Ovary (tissue), 3 donors: ENCODE measurements at regions not wholly inside any gene's neighbourhood (a gene's known extent, or its start where the extent isn't known, plus 50 kb on each side); places are given as distances from the start of the nearest gene placed in this dataset.

Experiments
- EP300 ChIP-seq: sonication (generic); formaldehyde crosslinking; IDR thresholded peaks from one replicate; pipeline ENCODE4 v1.6.1; 2017; ENCODE audit warnings: antibody characterized with exemption
- POLR2A ChIP-seq: fragments of 450-650 bp; IDR thresholded peaks from one replicate; pipeline ENCODE4 v1.6.1; 2017; ENCODE audit warnings: antibody characterized with exemption, mild to moderate bottlenecking, moderate library complexity
- TF ChIP-seq, protein P1 (sequence below), 3 donors: fragments of 450-650 bp in 2 of 3; fragments of 200-600 bp in 1 of 3; IDR thresholded peaks; one replicate each; pipeline versions ENCODE4 v1.5.1 to v1.8.0; 2016 to 2022; ENCODE audit warnings: antibody characterized with exemption in 3 of 3, mild to moderate bottlenecking in 1 of 3
- donor health status: DM: no; HTN: no; CAD: no.

DNA sequence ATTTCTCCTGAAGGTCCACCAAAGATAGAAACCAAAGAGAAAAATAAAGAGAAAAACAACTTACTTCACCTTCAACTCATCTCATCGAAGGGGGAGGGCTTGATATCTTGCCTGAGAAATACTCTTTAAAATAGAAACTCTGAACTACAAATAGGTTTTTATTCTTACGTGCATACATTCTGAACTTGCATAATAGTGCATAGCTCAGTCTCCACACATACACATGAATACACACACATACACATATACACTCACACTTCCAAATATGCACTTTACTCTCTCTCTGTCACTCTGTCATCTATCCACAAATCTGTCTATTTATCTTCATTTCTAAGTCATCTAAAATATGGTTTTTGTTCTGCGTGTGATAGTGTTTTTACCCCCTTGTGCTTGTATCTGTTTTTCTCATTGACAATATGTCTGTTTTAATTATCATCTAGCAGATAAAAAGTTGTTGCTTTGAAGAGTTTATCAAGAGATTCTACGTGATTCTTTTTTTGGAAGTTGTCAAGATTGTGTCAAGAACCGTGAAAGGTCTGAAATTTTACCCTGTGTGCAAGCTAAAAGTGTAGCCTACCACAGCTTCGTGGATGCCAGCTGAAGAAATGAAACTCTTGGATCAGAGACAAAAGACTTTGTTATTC lies 468.8 kb downstream of the EPM2A start:
- TF ChIP-seq, protein P1, sequence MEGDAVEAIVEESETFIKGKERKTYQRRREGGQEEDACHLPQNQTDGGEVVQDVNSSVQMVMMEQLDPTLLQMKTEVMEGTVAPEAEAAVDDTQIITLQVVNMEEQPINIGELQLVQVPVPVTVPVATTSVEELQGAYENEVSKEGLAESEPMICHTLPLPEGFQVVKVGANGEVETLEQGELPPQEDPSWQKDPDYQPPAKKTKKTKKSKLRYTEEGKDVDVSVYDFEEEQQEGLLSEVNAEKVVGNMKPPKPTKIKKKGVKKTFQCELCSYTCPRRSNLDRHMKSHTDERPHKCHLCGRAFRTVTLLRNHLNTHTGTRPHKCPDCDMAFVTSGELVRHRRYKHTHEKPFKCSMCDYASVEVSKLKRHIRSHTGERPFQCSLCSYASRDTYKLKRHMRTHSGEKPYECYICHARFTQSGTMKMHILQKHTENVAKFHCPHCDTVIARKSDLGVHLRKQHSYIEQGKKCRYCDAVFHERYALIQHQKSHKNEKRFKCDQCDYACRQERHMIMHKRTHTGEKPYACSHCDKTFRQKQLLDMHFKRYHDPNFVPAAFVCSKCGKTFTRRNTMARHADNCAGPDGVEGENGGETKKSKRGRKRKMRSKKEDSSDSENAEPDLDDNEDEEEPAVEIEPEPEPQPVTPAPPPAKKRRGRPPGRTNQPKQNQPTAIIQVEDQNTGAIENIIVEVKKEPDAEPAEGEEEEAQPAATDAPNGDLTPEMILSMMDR (IDR thresholded peaks at IDR 0.05) = no peak
- TF ChIP-seq EP300 (no peak), POLR2A (no peak)
